HG03432 (cell line): ENCODE measurements at regions not wholly inside any gene's neighbourhood (a gene's known extent, or its start where the extent isn't known, plus 50 kb on each side); places are given as distances from the start of the nearest gene placed in this dataset.
"Not testable (repeated sequence)": the region's sequence is repeated elsewhere in the genome, so short reads cannot be mapped to it uniquely, and the experiment has no call there.

ENCODE experiments used
- ATAC-seq: cut with Tn5 transposase; IDR thresholded peaks from one replicate; pipeline ENCODE4 v1.9.1; 2021; ENCODE audit warnings: mild to moderate bottlenecking, moderate library complexity; ENCODE audit not compliant: unreplicated experiment

DNA sequence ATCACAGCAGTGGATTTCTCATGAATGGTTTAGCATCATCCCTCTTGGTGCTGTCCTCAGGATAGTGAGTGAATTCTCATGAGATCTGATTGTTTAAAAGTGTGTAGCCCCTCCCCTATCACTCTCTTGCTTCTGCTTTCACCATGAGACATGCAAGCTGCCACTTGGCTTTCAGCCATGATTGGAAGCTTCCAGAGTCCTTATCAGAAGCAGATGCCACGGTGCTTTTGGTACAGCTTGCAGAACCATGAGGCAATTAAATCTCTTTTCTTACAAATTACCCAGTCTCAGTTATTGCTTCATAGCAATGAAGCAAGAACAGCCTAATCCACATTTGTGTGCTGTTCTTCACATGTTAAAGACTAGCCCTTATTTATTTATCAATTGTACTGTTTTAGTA is 495.2 kb upstream of the EPHA6 start:
- ATAC-seq: no peak

DNA sequence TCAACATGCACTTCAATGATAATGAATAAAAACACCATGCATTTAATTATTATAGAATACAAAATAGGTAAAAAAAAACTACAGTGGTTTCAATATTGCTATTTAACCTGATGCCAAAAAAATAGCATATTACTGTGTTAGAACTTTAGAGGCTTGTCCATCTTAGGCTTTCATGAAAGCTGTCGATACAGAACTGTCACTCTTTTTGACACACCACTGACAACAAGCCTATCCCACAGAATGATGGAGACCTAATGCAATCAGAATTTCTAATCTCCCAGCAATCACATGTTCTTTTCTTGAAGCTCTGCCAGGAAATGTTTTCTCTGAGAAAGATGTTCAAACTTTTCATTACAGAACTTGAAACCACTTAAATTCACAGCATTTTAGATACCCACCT is 490.3 kb upstream of the EPHA6 start:
- no peak for ATAC-seq

DNA sequence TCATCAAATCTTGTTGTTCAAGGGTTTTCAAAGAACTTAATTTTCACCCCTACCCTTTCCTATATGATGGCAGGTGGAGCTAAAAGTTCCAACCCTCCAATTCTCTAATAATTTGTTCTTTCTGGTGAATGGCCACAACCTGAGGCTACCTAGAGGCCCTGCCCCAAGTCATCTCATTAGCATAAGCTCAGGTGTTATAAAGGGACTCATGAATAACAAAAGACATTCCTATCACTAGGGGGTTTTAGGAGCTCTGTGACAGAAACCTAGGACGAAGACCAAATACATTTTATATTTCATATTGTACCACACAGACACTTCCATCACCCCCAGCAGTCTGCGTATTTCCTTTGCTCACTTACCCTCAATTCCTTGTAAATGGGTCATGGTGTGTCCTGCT is 483.6 kb upstream of the EPHA6 start:
- no peak for ATAC-seq

DNA sequence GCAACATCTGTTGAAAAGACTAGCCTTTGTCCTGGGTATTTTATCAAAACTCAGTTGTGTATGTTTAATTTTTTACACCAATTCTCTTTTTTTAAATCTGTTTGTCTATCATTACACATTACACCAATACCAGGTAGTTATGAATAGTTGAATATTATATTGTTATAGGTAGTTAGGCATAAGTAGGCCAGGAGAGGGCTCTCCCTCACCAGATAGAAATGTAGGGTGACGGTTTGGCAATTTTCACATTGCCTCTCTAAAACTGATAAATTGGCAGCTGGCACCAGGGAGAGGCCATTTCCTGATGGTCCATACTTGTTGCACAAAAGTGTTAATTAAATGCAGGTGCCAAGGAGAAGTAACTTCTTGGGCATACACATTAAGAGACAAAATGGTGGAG is 483.1 kb upstream of the EPHA6 start:
- ATAC-seq: peak; percentile 57

DNA sequence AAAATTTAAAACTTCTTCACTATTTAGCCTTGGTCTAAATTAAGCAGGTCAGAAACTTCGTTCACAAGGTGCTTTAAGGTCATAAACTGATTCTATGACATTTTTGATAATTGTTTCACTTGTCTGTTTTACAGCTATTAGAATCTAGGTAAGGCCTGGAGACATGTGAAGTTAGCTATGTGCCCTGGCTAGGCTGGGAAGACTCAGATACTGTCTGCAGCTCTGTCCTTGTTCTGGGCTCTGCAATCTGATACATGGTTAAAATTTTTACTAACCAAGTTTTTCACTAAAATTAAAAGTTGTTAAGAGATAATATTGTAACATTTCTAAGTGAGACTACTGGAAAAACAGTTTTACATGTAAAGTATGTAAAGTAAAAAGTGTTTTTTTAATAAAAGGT is 479.6 kb upstream of the EPHA6 start:
- ATAC-seq: no peak

DNA sequence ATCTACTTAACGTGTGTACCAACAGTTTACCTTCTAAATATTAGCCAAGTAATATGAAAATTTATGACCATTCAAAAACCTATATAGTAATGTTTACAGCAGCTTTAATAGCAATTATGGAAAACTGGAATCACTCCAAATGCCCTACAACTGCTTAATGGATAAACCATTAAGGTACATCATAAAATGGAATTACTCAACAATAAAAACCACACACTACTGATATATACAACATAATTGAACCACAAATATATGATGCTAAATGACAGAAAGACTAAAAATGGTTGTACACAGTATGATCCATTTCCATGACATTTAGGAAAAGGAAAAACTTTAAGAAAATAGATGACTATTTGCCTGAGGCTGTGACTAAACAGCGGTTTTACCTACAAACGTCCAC is 467.1 kb upstream of the EPHA6 start:
- no peak for ATAC-seq

DNA sequence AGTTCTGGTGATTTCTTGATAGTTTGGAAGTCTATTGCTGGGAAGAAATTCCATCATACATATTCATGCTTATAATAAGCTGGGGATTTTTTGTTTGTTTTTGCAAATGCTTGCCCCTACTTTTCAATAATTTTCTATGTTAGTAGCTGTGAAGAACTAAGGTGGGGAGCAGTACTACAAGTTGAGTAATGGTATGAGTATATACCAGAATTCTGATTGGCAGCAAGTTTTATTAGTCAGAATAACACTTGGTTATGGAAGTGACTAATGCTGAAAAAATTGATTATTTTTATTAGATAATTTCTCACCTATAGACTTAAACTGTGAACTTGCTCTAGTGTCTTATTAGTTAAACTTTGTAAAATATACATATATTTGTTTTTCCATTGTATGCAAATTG is 462.8 kb upstream of the EPHA6 start:
- ATAC-seq: not testable (repeated sequence)

DNA sequence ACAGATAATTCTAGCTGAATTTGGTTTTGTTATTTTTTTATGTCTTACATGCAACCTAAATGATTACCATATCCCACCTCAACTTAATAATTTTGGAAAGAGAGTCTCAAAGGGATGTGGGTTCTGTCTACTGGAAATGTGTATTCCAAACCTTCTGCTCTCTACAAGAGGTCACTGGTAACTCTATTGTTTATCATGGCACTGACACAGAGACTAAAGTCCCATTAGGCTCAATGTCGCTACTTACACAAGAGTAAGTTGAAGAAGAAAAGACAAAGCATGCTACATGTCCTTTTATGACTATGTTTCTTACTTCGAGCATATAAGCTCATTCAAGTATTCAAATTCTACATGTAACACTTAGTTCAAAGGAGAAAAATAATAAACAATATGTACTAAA is 460.3 kb upstream of the EPHA6 start:
- ATAC-seq: no peak

DNA sequence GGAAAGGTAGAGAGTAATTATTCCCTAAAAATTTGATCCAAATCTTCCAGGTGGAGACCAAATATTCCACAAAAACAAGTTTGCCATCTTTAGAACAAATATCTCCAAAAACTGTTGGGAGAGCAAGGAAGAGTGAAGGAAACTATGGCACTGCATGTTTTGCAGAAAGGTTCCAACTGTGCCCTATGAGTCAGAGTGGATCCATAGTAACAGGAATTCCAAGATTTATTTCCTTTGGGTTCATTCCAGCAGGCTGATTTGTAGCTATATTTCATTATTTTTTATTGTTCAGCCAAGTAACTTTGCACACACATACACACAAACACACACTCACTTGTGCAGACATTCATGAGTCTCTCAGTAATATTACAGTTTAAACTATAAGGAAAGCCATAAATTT is 459.7 kb upstream of the EPHA6 start:
- no peak for ATAC-seq

DNA sequence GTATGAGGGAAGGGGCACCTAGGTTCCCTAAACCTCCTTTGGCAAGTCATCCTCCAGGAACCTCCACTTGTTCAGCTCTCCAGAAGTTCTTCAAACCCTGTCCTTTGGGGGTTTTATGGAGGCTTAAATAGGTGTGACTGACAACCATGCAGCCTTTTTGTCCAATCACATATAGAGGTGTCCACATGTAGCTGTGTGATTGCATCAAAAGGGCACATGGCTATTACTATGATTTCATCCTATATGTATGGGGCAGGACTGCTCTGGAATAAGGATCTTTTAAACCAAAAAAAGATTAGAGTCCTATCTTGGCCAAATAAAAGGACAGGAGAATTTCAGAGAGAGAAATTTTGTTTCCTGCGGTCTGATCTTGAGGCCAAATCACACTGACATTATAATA is 453.2 kb upstream of the EPHA6 start:
- ATAC-seq: no peak

DNA sequence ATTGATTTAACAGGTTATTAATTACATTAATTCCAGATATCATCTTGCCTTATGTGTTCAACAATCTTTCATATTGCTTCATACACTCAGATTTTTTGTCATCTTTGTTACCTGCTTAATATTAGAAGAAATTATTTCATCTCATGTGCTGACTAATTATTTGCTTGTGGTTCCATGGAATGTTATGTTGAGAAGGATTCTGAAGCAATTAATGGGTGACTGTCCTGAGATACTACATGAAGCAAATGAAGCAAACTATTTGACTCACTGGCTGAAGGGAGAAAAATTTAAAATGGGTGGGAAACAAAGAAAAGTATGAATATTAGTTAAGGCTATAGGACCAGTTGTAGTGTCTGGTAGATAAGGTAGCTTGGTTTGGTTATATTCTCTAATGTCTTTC is 443.8 kb upstream of the EPHA6 start:
- ATAC-seq: no peak

DNA sequence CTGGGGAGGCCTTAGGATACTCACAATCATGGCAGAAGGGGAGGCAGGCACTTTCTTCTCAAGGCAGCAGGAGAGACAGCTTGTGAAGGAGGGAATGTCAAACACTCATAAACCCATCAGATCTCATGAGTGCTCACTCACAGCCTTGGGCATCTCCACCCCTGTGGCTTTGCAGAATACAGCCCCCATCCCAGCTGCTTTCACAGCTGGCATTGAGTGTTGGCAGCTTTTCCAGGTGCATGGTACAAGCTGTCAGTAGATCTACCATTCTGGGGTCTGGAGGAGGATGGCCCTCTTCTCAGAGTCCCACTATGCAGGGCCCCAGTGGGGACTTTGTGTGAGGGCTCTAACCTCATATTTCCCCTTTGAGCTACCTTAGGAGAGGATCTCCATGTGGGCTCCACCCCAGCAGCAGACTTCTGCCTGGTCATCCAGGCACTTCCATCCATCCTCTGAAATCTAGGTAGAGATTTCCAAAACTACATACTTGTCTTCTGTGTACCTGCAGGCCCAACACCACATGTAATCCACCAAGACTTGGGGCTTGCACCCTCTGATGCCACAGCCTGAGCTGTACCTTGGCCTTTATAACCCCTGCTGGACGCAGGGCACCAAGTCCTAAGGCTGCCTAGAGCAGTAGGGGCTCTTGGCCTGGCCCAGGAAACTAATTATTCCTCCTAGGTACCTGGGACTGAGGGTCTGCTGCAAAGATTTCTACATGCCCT is 404.2 kb upstream of the EPHA6 start:
- ATAC-seq: no peak

DNA sequence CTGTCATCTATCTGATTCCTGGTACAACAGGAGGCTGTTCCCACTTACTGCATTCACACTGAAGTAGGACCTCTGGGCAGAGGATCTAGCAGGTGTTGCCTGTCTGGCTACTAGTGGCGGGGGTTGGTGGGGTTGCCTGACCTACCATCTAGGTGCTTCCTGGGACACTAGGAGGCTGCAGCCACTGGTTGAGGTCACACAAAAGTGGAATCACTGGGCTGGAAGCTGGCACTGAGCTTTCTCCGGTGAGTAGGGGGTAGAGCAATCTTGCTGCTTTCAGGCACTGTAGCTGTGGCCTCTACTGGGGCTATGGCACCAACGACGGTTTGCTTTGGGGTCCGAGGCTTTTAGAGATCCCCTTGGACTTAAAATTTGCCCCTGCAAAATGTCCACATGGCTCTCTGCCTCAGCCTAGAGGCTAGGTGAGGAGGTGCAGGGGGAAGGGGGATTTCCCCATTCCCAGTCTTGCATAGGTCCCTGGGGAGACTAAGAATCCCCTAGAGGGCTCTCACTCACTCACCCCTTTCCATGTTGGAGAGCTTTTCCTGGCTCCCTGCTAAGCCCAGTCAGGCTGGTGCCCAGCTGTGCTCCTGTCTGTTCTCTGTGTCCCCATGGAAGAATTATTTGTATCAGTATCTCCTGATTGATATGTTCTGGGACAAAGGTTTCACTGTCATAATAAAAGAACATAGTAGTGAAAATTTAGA is 397.7 kb upstream of the EPHA6 start:
- ATAC-seq: no peak

DNA sequence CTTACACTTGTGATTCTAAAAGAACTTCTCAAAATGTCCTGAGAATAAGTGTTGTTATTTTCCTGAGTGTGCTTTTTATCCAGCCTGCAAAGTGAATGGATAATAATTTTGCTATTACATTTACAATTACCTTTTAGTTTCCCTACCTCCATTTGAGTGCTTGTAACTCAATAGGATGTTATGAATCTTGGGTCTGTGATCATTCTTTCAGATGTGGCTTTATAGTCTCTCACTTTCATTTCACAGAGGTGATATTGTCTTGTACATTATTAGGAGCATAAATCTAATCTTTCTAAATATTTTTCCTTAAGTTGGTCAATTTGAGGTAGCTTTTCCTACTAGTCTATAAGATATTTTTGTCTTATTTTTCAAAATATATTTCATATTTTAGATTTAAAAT is 386.3 kb upstream of the EPHA6 start:
- ATAC-seq: no peak

DNA sequence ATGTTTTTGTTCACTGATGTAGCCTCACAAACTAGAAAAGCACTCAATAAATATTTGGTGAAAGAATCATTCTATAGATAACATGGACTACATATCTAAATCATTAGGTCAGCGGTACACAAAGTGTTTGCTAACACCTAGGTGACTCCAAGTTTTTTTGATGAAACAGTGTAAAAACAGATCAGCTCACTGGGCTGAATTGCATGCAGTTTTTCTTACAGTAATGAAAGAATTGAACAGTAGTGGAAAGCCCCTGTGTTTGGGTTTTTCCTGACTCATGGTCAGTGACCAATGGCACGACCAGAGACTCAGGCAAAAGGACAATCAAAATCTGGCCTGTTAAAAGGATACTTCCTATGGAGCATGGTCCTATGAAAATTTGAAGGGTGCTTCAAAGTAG is 384.3 kb upstream of the EPHA6 start:
- peak; percentile 53 for ATAC-seq

DNA sequence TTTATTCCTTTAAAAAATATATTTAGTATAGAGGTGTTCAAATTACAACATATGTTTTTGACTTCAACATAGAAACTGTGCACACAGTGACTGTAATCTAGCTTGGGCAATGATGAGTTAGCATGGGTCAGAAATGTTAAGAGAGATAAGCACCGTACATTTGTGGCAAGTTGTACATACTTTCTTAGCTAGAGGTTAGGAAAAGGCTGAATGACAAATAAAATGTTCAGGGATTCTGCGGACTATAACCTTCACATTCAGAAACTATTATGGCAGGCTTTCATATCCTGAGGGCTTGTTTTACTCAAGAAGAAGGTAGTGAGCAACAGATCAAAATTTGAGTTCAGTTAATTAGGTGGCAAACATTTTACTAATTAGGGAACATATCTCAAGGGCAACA is 379.7 kb upstream of the EPHA6 start:
- no peak for ATAC-seq

DNA sequence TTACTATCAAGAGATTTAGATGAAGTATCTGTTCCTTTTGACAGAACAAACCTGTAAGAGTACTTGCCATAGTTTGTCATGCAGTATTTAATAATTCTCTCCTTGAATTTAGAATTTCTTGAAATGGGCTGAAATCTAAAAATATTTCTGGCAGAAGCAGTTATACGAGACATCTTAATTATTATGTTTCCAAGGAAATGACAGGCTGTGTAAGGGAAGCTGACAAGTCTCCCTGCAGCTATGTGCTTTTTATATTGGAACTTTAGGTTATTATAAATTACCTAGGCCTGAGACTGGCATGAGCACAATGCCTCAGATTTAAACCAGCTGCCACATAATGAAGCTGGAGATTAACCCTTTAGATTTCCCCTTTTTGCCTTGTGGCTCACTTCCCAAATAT is 365.0 kb upstream of the EPHA6 start:
- ATAC-seq: no peak

DNA sequence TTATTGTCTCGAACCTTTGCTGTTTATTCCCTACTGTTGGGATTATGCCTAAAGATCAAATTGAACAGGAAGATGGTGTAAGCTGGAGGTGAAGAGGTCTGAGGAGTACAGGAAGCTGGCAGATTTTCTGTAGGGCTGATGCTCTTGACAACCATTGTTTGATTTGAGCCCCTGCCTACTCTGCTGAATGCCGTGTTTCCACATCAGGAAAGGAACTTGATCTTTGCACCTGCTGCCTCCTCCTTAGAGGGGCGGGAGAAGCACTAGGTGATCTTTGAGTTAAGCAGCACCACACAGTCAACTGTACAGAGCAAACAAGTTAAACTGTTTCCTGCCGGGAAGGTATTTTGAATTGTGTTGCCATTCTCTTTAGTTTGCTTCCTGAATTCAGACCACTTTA is 364.6 kb upstream of the EPHA6 start:
- ATAC-seq: no peak

DNA sequence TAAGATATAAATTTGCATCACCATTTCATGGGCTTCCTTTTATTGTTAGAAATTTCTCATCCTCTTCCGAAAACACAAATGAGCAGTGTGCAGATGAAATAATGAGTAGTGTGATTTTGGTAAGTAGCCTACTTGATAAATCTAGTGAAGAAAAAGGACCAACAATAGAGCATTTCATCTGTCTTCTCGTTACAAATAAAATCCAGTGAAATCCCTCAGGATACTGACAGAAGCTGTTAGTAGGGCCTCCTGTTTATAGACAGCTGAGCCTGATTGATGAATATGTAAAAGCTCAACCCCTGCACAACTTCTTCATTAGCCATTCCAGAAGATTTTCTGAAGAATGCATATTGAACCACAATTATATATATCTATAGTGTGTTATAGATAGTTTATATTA is 363.7 kb upstream of the EPHA6 start:
- no peak for ATAC-seq

DNA sequence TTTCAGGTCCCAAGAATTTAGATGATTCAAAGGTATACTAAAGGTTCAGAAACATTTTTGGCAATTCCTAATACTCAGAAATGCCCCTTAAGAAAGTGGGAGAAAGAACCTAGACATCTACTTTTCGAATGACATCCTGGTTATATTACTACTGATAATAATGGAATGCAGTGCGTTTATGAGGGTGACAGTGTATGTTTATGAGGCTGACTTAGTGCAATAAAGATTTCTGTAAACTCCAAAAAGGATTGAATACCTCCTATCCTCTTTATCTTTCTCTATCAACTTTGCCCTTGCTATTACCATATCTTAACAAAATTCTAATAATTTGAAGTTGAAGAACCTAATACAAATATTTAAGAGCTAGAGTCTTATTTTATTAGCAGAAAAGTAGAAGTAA is 348.9 kb upstream of the EPHA6 start:
- ATAC-seq: no peak

DNA sequence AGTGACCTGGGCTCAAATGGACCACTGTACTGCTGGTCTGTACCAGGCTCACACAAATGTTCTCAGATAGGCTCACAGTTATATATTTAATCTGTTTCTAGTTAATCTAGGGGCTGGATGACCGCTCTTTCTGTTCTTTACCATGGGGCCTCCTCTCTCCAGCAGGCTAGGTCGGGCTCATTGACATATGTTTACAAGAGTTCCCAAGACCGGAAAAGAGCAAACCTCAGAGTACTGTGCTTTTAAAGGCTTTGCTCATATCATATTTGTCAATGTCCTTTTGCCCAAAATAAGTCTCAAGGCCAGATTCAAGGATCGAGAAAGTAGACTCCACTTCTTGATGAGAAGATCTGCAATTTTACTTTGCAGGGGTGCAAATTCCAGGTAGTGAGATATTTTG is 348.0 kb upstream of the EPHA6 start:
- ATAC-seq: no peak

DNA sequence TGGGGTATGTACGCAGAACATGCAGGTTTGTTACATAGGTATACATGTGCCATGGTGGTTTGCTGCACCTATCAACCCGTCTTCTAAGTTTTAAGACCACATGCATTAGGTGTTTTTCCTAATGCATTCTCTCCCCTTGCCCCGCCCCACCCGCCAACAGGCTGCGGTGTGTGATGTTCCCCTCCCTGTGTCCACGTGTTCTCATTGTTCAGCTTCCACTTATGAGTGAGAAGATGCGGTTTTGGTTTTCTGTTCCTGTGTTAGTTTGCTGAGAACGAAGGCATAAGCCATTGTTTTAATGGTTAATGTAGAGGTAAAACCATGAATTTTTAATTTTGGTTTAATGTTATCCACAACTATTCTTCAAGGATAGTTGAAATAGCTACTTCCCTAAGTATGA is 346.8 kb upstream of the EPHA6 start:
- no peak for ATAC-seq

DNA sequence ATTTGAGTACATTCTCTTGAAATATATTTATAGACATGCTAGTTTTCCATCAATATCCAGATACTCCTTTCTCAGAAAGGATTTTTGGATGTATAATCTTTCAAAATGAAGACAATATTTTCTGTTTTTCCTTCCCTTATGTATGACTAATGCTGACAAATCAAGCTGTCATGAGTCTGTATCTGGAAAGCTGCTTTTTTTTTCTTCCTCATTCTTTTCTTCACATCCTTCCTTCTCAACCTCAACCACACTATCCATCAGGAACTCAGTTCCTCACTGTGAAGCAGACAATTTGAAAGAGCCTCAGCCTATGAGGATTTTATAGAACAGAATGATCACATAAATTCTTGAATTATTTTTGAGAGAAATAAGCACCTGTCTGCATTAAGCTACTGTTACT is 335.9 kb upstream of the EPHA6 start:
- no peak for ATAC-seq
